ENCODE measurements at regions not wholly inside any gene's neighbourhood (a gene's known extent, or its start where the extent isn't known, plus 50 kb on each side); places are given as distances from the start of the nearest gene placed in this dataset.

DNA sequence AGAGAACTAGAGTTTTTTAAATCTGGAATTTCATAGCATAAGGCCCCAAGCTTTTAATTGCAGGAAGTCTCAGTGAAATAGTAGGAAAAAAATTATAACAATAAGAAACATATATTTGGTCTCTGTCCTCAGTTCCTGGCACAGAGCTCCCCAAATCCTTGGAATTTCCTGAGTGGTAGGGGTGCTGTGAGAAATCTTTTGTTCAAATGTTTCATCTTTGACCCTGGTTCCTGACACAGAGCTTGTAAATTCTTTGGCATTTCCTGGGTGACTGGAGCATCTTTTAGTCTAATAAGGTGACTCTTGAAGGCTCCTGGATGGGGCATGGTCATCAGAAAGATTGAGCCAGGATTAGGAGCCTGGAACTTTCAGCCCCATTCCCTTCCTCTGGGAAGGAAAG lies 225.7 kb upstream of the AJAP1 start:
- TF ChIP-seq POLR2A (IDR thresholded peaks at IDR 0.05) (no peak), CTCF (IDR thresholded peaks at IDR 0.05) (no peak)
- Histone ChIP-seq H3K27me3 (no peaks in the 10 kb centered on the region), H3K27ac (no peak overlapping the region), H3K4me1 (no peaks in the 10 kb centered on the region), H3K9me3 (no peaks in the 10 kb centered on the region), H3K36me3 (ENCODE audit: low read depth, missing control alignments) (no peaks in the 10 kb centered on the region), H3K4me3 (no peak overlapping the region)
- intact Hi-C loops (cut with DNase I; ENCODE audit: low total_unique reads), result no loop called here
- no peak for DNase-seq

DNA sequence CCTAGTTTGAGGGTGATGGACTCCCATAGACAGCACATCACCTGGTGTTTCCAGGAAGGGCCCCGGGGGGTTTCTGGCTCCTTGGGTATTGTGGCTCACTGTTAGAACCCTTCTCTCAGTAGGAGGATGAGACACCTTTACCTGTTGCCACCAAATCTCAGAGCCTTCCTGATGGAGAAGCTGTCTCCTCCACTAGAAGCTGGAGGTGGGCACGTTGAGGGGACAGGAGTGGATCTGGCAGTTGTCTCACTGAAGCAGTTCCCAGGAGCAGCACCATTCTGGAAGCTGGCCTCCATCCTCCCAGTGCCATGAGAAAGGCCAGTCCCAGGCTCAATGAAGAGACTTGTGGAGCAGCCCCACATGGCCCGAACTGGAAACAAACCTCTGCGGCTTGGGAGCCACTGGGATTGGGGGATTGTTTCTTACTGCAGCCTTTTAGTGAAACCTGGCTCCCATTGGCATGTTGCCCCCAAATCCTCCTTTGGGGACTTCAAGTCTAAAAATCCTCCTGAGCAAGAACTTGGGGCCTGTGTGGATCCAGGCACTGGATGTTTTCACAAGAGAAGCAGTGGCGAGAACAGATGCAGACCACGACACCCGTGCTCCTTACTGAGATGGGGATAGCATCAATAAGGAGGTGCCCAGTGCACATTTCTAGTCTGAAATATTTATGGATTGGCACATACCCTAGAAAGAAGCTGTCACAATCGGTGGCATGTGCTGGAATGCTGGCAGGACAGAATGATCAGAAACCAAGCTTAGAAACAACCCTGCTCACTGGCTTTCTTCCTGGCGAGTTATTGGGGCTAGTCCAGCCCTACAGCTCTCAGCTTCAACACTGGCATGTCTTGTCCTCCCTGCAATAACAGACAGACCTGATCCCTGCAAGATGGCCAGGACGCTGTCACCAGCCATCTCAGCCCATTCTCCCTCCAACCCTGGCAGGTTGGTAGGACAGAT lies 223.7 kb upstream of the AJAP1 start:
- no peak overlapping the region for H3K27ac ChIP-seq
- H3K4me1 ChIP-seq, result no peaks in the 10 kb centered on the region
- intact Hi-C loops (cut with DNase I; ENCODE audit: low total_unique reads), result no loop called here
- no peak for DNase-seq
- WGBS, 2 donors, result 88% methylated on average over 8 to 10 of the region's 10 CpGs
- H3K4me3 ChIP-seq, result no peak overlapping the region
- no peak for TF ChIP-seq CTCF (IDR thresholded peaks at IDR 0.05)
- TF ChIP-seq POLR2A (IDR thresholded peaks at IDR 0.05), result no peak
- H3K36me3 ChIP-seq (ENCODE audit: low read depth, missing control alignments), result no peaks in the 10 kb centered on the region
- H3K27me3 ChIP-seq, result no peaks in the 10 kb centered on the region
- H3K9me3 ChIP-seq, result no peaks in the 10 kb centered on the region

- H3K27me3 ChIP-seq, result no peaks in the 10 kb centered on the region
- 72 to 85% methylated on average over 6 of the region's 6 CpGs for WGBS, 2 donors
- no peaks in the 10 kb centered on the region for H3K4me1 ChIP-seq
- TF ChIP-seq POLR2A (IDR thresholded peaks at IDR 0.05) (no peak), CTCF (IDR thresholded peaks at IDR 0.05) (no peak)
- DNase-seq, result no peak
- no peak overlapping the region for H3K4me3 ChIP-seq
- no peak overlapping the region for H3K27ac ChIP-seq
- H3K36me3 ChIP-seq (ENCODE audit: low read depth, missing control alignments), result no peaks in the 10 kb centered on the region
- intact Hi-C loops (cut with DNase I; ENCODE audit: low total_unique reads), result no loop called here
- H3K9me3 ChIP-seq, result no peaks in the 10 kb centered on the region
These were observed 222.9 kb upstream of the AJAP1 start for GRCh38 chr1:4431491-4431890.

DNA sequence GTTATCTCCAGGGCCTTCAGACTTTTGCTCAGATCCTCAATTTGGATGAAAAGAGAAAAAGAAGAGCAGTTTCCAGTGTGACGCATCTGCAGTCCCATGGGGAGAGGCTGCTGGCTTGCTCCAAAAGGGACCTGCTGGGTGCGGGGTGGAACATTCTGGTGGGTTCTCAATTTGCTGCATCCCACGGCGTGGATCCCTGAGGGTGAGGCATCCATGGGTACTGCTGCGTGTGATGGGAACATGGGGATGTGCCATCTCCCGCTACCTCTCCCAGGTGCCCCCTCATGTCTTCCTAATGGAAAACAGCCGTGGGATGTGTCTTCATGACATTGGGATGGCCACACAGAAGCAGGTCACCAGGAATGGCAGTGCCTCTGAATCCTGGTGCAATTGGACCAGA lies 221.3 kb upstream of the AJAP1 start:
- Histone ChIP-seq H3K4me1 (no peaks in the 10 kb centered on the region), H3K9me3 (no peaks in the 10 kb centered on the region), H3K4me3 (no peak overlapping the region), H3K27me3 (no peaks in the 10 kb centered on the region), H3K27ac (no peak overlapping the region), H3K36me3 (ENCODE audit: low read depth, missing control alignments) (no peaks in the 10 kb centered on the region)
- no peak for TF ChIP-seq POLR2A (IDR thresholded peaks at IDR 0.05)
- no peak for TF ChIP-seq CTCF (IDR thresholded peaks at IDR 0.05)
- DNase-seq, result no peak
- intact Hi-C loops (cut with DNase I; ENCODE audit: low total_unique reads), result no loop called here
- 83 to 93% methylated on average over 4 to 7 of the region's 7 CpGs for WGBS, 2 donors

DNA sequence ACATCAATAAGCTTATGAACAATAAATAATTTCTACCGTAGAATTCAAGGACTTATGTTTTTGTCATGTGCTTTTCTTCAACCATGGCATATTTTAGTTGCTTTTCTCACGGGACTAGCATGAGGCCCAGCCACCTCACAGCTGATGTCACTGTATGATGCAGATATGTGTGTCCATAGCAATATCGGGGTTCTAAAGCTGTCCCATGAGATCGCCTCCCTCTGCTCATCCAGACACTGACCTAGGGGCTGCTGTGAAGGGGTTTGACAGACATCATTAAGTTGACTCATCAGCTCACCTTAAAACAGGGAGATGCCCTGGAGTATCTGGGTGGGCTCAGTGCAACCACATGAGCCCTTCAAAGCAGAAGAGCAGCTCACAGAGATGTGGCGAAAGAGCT lies 210.3 kb upstream of the AJAP1 start:
- Histone ChIP-seq H3K9me3 (no peaks in the 10 kb centered on the region), H3K27me3 (no peaks in the 10 kb centered on the region), H3K27ac (no peak overlapping the region), H3K36me3 (ENCODE audit: low read depth, missing control alignments) (no peaks in the 10 kb centered on the region), H3K4me1 (no peaks in the 10 kb centered on the region), H3K4me3 (no peak overlapping the region)
- 71 to 84% methylated on average over 5 of the region's 5 CpGs for WGBS, 2 donors
- DNase-seq, result no peak
- intact Hi-C loops (cut with DNase I; ENCODE audit: low total_unique reads), result no loop called here
- TF ChIP-seq CTCF (IDR thresholded peaks at IDR 0.05) (no peak), POLR2A (IDR thresholded peaks at IDR 0.05) (no peak)
